Natural killer cell treated with Interleukin-12 subunit alpha and Interleukin-12 subunit beta and Interleukin-15 and Interleukin-18, amount 100 ng/mL, for 72 hours (primary cell): ENCODE measurements at regions not wholly inside any gene's neighbourhood (a gene's known extent, or its start where the extent isn't known, plus 50 kb on each side); places are given as distances from the start of the nearest gene placed in this dataset.
"Not testable (repeated sequence)": the region's sequence is repeated elsewhere in the genome, so short reads cannot be mapped to it uniquely, and the experiment has no call there.

Experiments
- ATAC-seq, 2 donors: fragments of 150-1000 bp; cut with Tn5 transposase in 1 of 2; sonication (Bioruptor Pico), chemical (Tn5 transposase) in 1 of 2; 2 replicates each; pipeline ENCODE4 v1.10.0; 2021
- DNase-seq: peaks from one replicate; pipeline ENCODE4 v3.0.0; 2022; ENCODE audit warnings: low spot score
- H3K27ac Mint-ChIP-seq, 2 donors: 1 replicate in 1 of 2; 2 replicates in 1 of 2; pipeline ENCODE4 v1.8.0; 2022; ENCODE audit warnings: mixed read lengths in 2 of 2, mild to moderate bottlenecking in 1 of 2, moderate library complexity in 1 of 2
- H3K27me3 Mint-ChIP-seq, 2 donors: 1 replicate in 1 of 2; 2 replicates in 1 of 2; pipeline ENCODE4 v1.8.0; 2022; ENCODE audit warnings: mixed read lengths in 2 of 2
- H3K36me3 Mint-ChIP-seq: one replicate; pipeline ENCODE4 v1.8.0; 2022; ENCODE audit warnings: mixed read lengths
- H3K4me1 Mint-ChIP-seq, 2 donors: 1 replicate in 1 of 2; 2 replicates in 1 of 2; pipeline ENCODE4 v1.8.0; 2022; ENCODE audit warnings: low read depth in 2 of 2, mixed read lengths in 2 of 2, mild to moderate bottlenecking in 1 of 2
- H3K4me3 Mint-ChIP-seq: one replicate; pipeline ENCODE4 v1.8.0; 2022; ENCODE audit warnings: mixed read lengths
- H3K9me3 Mint-ChIP-seq: 2 replicates; pipeline ENCODE4 v1.8.0; 2022; ENCODE audit warnings: mixed read lengths

DNA sequence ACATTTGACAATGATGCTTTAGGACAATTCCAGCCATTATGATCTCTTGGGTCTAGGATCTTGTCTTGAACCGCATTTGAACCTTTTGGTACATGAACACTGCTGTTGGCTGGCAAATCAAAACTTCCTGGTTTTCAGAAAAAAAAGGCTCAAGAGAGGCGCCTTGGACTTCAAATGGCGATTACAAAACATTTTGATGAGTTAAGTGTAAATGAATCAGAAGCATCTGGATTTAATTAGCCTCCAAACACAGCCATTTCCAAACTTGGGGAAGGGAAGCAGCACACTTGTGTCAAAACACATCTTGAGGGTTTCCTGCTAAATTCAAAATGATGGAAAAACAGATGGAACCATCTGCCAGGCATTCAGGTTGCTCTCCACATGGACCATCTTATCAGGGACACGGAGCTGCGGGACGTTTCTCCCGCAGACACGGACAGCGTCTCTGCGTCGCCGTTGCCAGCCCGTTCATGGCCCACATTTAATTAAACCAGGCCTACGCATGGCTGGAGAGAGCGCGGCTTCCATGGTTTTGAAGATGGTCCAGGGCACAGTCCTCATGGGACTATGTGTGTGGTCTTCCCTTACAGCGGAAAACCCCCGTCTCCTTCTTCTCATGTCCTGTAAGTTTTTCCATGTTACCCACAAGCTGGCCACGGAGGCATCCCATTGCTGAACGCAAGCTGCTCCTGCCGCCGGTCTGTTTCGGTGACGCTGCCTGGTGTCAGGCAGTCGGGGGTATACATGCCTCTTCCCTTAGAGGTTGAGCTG, 55.8 kb upstream of the PTCH1 start:
- Mint-ChIP-seq H3K36me3 (no peaks in the 10 kb centered on the region), H3K4me3 (no peak overlapping the region), H3K27ac (no peak overlapping the region), H3K9me3 (no peaks in the 10 kb centered on the region), H3K4me1 (peaks cover 12 to 17% of the 10 kb centered on the region in 2 donors), H3K27me3 (peaks cover 25 to 44% of the 10 kb centered on the region in 2 donors)
- ATAC-seq (no peak), DNase-seq (no peak)

DNA sequence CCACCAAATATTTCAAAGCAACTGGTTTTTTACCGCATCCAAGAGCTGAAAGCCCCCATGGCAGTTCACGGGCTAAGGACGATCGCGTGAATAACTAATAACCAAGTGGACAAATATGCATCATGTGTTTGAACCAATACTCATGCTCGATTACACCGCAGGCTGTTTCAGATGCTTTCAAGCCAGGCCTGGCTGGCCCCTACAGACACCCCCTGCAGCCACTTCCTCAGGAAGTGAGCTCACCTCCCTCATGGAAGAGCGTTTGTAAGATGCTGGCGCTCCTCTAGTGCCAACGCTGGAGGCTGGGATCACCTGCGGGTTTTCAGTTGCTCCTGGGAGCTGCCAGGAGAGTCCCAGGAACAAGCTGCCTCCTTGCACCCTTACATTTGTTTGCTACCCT, 53.9 kb upstream of the PTCH1 start:
- peak overlapping the region; percentile 51 for H3K4me3 Mint-ChIP-seq
- H3K27me3 Mint-ChIP-seq: peaks cover 18 to 28% of the 10 kb centered on the region in 2 donors
- peaks cover 10 to 12% of the 10 kb centered on the region in 2 donors for H3K4me1 Mint-ChIP-seq
- H3K27ac Mint-ChIP-seq: peak overlapping the region in 1 of 2 donors; percentile 43
- H3K36me3 Mint-ChIP-seq: no peaks in the 10 kb centered on the region
- H3K9me3 Mint-ChIP-seq: no peaks in the 10 kb centered on the region
- ATAC-seq (peak in 1 of 2 donors; percentile 43), DNase-seq (no peak)

DNA sequence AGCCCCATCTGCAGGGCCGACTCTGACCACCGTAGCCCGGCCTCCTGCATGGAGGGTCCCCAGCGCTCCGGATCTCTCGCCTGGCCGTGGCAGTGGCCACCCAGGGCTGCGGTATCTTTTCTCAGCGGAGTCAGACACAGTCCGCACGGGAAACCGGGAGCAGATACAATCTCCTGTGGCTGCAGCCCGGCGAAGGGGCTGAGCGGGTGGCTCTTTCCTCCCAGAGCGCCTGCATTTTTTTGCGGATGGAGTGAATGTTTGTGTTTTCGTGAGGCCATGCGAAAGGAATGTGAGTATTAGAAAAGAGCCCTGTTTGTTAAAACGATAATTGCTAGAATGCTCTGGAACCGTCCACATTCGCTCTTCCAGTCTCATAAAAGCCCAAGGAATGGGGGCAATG, 53.4 kb upstream of the PTCH1 start:
- Mint-ChIP-seq H3K27ac (no peak overlapping the region), H3K27me3 (peaks cover 19 to 30% of the 10 kb centered on the region in 2 donors), H3K4me1 (peaks cover 10 to 12% of the 10 kb centered on the region in 2 donors), H3K9me3 (no peaks in the 10 kb centered on the region), H3K4me3 (peak overlapping the region; percentile 51), H3K36me3 (no peaks in the 10 kb centered on the region)
- DNase-seq (no peak), ATAC-seq (no peak)

DNA sequence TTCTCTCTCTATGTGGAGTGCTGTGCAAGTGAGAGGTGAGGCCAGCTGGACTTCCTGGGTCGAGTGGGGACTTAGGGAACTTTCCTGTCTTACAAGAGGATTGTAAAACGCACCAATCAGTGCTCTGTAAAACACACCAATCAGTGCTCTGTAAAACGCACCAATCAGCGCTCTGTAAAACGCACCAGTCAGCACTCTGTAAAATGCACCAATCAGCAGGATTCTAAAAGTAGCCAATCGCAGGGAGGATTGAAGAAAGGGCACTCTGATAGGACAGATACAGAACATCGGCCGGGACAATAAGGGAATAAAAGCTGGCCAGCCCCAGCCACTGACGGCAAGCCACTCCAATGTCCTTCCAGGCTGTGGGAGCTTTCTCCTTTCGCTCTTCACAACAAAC, 52.0 kb upstream of the PTCH1 start:
- not testable (repeated sequence) for H3K27ac Mint-ChIP-seq, DNase-seq, H3K9me3 Mint-ChIP-seq, ATAC-seq, H3K4me3 Mint-ChIP-seq, H3K36me3 Mint-ChIP-seq
- Mint-ChIP-seq H3K27me3 (peaks cover 23 to 35% of the 10 kb centered on the region in 2 donors), H3K4me1 (peaks cover 10% of the 10 kb centered on the region in 2 donors)
